GM12878 (cell line): ENCODE measurements at regions not wholly inside any gene's neighbourhood (a gene's known extent, or its start where the extent isn't known, plus 50 kb on each side); places are given as distances from the start of the nearest gene placed in this dataset.

Experiments
- ASH2L ChIP-seq: fragments of 300-600, 200-600 bp; sonication (generic); IDR thresholded peaks from 2 replicates; pipeline ENCODE4 v1.6.1; 2017; ENCODE audit warnings: low read depth, mild to moderate bottlenecking, borderline replicate concordance
- CTCF ChIP-seq, 3 experiments: IDR thresholded peaks in 2 of 3; conservative IDR thresholded peaks in 1 of 3; 2 replicates each; pipeline ENCODE4 v1.5.1; 2011; ENCODE audit warnings: low read depth in 3 of 3, low read length in 3 of 3, mild to moderate bottlenecking in 3 of 3, control low read depth in 2 of 3, moderate library complexity in 2 of 3, inconsistent platforms in 1 of 3, mixed read lengths in 1 of 3; ENCODE audit not compliant: control insufficient read depth in 2 of 3, insufficient read depth in 1 of 3; ENCODE audit errors: extremely low read depth in 1 of 3
- POLR2A ChIP-seq: IDR thresholded peaks from 2 replicates; pipeline ENCODE4 v1.6.1; 2011; ENCODE audit warnings: low read depth, mild to moderate bottlenecking, low read length
- TAF1 ChIP-seq: IDR thresholded peaks from 2 replicates; pipeline ENCODE4 v1.6.1; 2011; ENCODE audit warnings: mild to moderate bottlenecking, low read depth, low read length, borderline replicate concordance
- ZSCAN29 ChIP-seq: fragments of 450-650 bp; IDR thresholded peaks from 2 replicates; pipeline ENCODE4 v1.6.1; 2017; ENCODE audit warnings: mild to moderate bottlenecking, moderate library complexity

- TF ChIP-seq TAF1 (no peak), ZSCAN29 (no peak), POLR2A (no peak), CTCF (IDR thresholded peaks at IDR 0.05 in 2 of 3, conservative IDR thresholded peaks at IDR 0.05 in 1 of 3; ENCODE audit: control insufficient read depth in 2 of 3, extremely low read depth in 1 of 3, insufficient read depth in 1 of 3, low read depth in 3 of 3, low read length in 3 of 3) (no peak), ASH2L (no peak)
Observed at GRCh38 chr9:92196909-92197308, 81.7 kb upstream of the SPTLC1 start.
